Loucy (cell line): ENCODE measurements at regions not wholly inside any gene's neighbourhood (a gene's known extent, or its start where the extent isn't known, plus 50 kb on each side); places are given as distances from the start of the nearest gene placed in this dataset.

Experiments used
- H2AFZ ChIP-seq: fragments of 200-600 bp; sonication (generic); 2 replicates; pipeline ENCODE4 v1.6.0; 2016; ENCODE audit warnings: antibody characterized with exemption, mild to moderate bottlenecking, low read length, moderate library complexity
- H3F3A ChIP-seq: fragments of 200-600 bp; 2 replicates; pipeline ENCODE4 v1.6.0; 2016; ENCODE audit warnings: antibody characterized with exemption, low read depth, mild to moderate bottlenecking
- H3K27me3 ChIP-seq: fragments of 200-600 bp; sonication (generic); 2 replicates; pipeline ENCODE4 v1.6.1; 2014; ENCODE audit warnings: low read length, mild to moderate bottlenecking; ENCODE audit not compliant: insufficient read depth, poor library complexity, severe bottlenecking
- H3K36me3 ChIP-seq: fragments of 200-600 bp; sonication (generic); 2 replicates; pipeline ENCODE4 v1.6.1; 2016; ENCODE audit warnings: low read length; ENCODE audit not compliant: insufficient read depth
- H3K4me1 ChIP-seq: fragments of 200-600 bp; sonication (generic); 2 replicates; pipeline ENCODE4 v1.5.1; 2014; ENCODE audit warnings: low read length, mild to moderate bottlenecking; ENCODE audit not compliant: insufficient read depth, poor library complexity, severe bottlenecking
- H3K4me2 ChIP-seq: fragments of 200-600 bp; sonication (generic); 2 replicates; pipeline ENCODE4 v1.6.0; 2014; ENCODE audit warnings: antibody characterized with exemption, low read length, low read depth, mild to moderate bottlenecking; ENCODE audit not compliant: poor library complexity, severe bottlenecking
- H3K4me3 ChIP-seq: fragments of 200-600 bp; sonication (generic); 2 replicates; pipeline ENCODE4 v1.5.1; 2014; ENCODE audit warnings: low read length, mild to moderate bottlenecking, mixed read lengths; ENCODE audit not compliant: poor library complexity, severe bottlenecking
- H3K79me2 ChIP-seq: fragments of 200-600 bp; sonication (generic); 2 replicates; pipeline ENCODE4 v1.6.1; 2014; ENCODE audit warnings: low read length; ENCODE audit not compliant: insufficient read depth
- H3K9ac ChIP-seq: fragments of 200-600 bp; sonication (generic); 2 replicates; pipeline ENCODE4 v1.6.0; 2014; ENCODE audit warnings: mild to moderate bottlenecking, low read depth, low read length, moderate library complexity; ENCODE audit not compliant: poor library complexity, severe bottlenecking
- H3K9me2 ChIP-seq: fragments of 200-600 bp; sonication (generic); replicated peaks from 2 replicates; pipeline ENCODE4 v1.6.1; 2016; ENCODE audit warnings: low read depth, low read length, mixed read lengths
- H3K9me3 ChIP-seq: fragments of 200-600 bp; sonication (generic); 2 replicates; pipeline ENCODE4 v1.6.1; 2014; ENCODE audit warnings: mild to moderate bottlenecking, antibody characterized with exemption, low read length, low read depth; ENCODE audit not compliant: insufficient read depth
- H4K20me1 ChIP-seq: fragments of 200-600 bp; sonication (generic); 2 replicates; pipeline ENCODE4 v1.6.0; 2014; ENCODE audit warnings: antibody characterized with exemption, low read length, mild to moderate bottlenecking; ENCODE audit not compliant: insufficient read depth, poor library complexity, severe bottlenecking
- CTCF ChIP-seq: fragments of 200-600 bp; sonication (generic); conservative IDR thresholded peaks from 2 replicates; pipeline ENCODE4 v1.5.1; 2014; ENCODE audit warnings: mild to moderate bottlenecking, antibody characterized with exemption, low read length
- EZH2phosphoT487 ChIP-seq: fragments of 200-600 bp; IDR thresholded peaks from 2 replicates; pipeline ENCODE4 v1.6.1; 2018; ENCODE audit warnings: antibody characterized with exemption, mild to moderate bottlenecking, moderate library complexity, borderline replicate concordance

- TF ChIP-seq EZH2phosphoT487: no peak
- no peak for TF ChIP-seq CTCF
- Histone ChIP-seq H3K9me3 (no peaks in the 10 kb centered on the region), H3K27me3 (no peaks in the 10 kb centered on the region), H2AFZ (no peak overlapping the region), H3K4me1 (peaks cover 8% of the 10 kb centered on the region), H3K36me3 (no peaks in the 10 kb centered on the region), H3F3A (no peaks in the 10 kb centered on the region), H4K20me1 (no peaks in the 10 kb centered on the region), H3K4me2 (no peak overlapping the region), H3K4me3 (no peak overlapping the region), H3K9ac (no peak overlapping the region), H3K9me2 (no peaks in the 10 kb centered on the region), H3K79me2 (no peaks in the 10 kb centered on the region)
These were observed 106.5 kb upstream of the P2RY1 start for GRCh38 chr3:152728231-152728980.

GRCh38 chr3:152729906-152730305 is 105.0 kb upstream of the P2RY1 start:
- TF ChIP-seq CTCF (no peak), EZH2phosphoT487 (no peak)
- Histone ChIP-seq H3K79me2 (no peaks in the 10 kb centered on the region), H3K36me3 (no peaks in the 10 kb centered on the region), H3K4me2 (no peak overlapping the region), H2AFZ (no peak overlapping the region), H3K9ac (no peak overlapping the region), H3K9me2 (no peaks in the 10 kb centered on the region), H3F3A (no peaks in the 10 kb centered on the region), H3K4me1 (peaks cover 8% of the 10 kb centered on the region), H3K9me3 (no peaks in the 10 kb centered on the region), H4K20me1 (no peaks in the 10 kb centered on the region), H3K27me3 (no peaks in the 10 kb centered on the region), H3K4me3 (no peak overlapping the region)

- H3K9me2 ChIP-seq: no peaks in the 10 kb centered on the region
- no peaks in the 10 kb centered on the region for H3K79me2 ChIP-seq
- no peaks in the 10 kb centered on the region for H3F3A ChIP-seq
- no peak overlapping the region for H3K4me3 ChIP-seq
- TF ChIP-seq CTCF (no peak), EZH2phosphoT487 (no peak)
- H3K4me2 ChIP-seq: no peak overlapping the region
- H2AFZ ChIP-seq: no peak overlapping the region
- H3K9ac ChIP-seq: no peak overlapping the region
- no peaks in the 10 kb centered on the region for H3K27me3 ChIP-seq
- H3K4me1 ChIP-seq: peaks cover 7% of the 10 kb centered on the region
- H3K36me3 ChIP-seq: no peaks in the 10 kb centered on the region
- no peaks in the 10 kb centered on the region for H3K9me3 ChIP-seq
- no peaks in the 10 kb centered on the region for H4K20me1 ChIP-seq
These were observed 103.4 kb upstream of the P2RY1 start for GRCh38 chr3:152731511-152731910.
